SK-N-SH treated with all-trans-retinoic acid at 6 μM for 48 hours (cell line): ENCODE measurements at regions not wholly inside any gene's neighbourhood (a gene's known extent, or its start where the extent isn't known, plus 50 kb on each side); places are given as distances from the start of the nearest gene placed in this dataset.

ENCODE experiments used
- ATAC-seq: fragments of 200-7000 bp; cut with Tn5 transposase; 3 replicates; pipeline ENCODE4 v1.9.1; 2020; ENCODE audit warnings: mild to moderate bottlenecking, moderate library complexity
- BACH2 ChIP-seq: fragments of 250-450 bp; sonication (Bioruptor Pico); IDR thresholded peaks from 2 replicates; pipeline ENCODE4 v1.9.0; 2021; ENCODE audit warnings: mild to moderate bottlenecking, borderline replicate concordance
- CSDC2 ChIP-seq: fragments of 250-450 bp; sonication (Bioruptor Pico); IDR thresholded peaks from 2 replicates; pipeline ENCODE4 v1.5.0; 2020; ENCODE audit warnings: mild to moderate bottlenecking, moderate library complexity
- CSRNP3 ChIP-seq: fragments of 250-450 bp; sonication (Bioruptor Pico); IDR thresholded peaks from 2 replicates; pipeline ENCODE4 v1.5.1; 2021; ENCODE audit warnings: mild to moderate bottlenecking, moderate library complexity
- GLIS3 ChIP-seq: fragments of 250-450 bp; sonication (Bioruptor Pico); IDR thresholded peaks from 2 replicates; pipeline ENCODE4 v1.5.0; 2020; ENCODE audit warnings: mild to moderate bottlenecking, moderate library complexity
- ISL1 ChIP-seq: fragments of 250-450 bp; sonication (Bioruptor Pico); IDR thresholded peaks from 2 replicates; pipeline ENCODE4 v2.1.2; 2022; ENCODE audit warnings: mild to moderate bottlenecking, moderate library complexity
- OSR1 ChIP-seq: fragments of 250-450 bp; sonication (Bioruptor Pico); IDR thresholded peaks from 2 replicates; pipeline ENCODE4 v1.8.0; 2022; ENCODE audit warnings: moderate library complexity, mild to moderate bottlenecking, inconsistent platforms
- PATZ1 ChIP-seq: fragments of 250-450 bp; sonication (Bioruptor Pico); IDR thresholded peaks from 2 replicates; pipeline ENCODE4 v1.8.0; 2020; ENCODE audit warnings: mild to moderate bottlenecking, moderate library complexity, borderline replicate concordance
- POU6F1 ChIP-seq: fragments of 250-450 bp; sonication (Bioruptor Pico); IDR thresholded peaks from 2 replicates; pipeline ENCODE4 v1.8.0; 2021; ENCODE audit warnings: low read depth, mild to moderate bottlenecking, moderate library complexity, borderline replicate concordance
- PPARA ChIP-seq: fragments of 250-450 bp; sonication (Bioruptor Pico); IDR thresholded peaks from 2 replicates; pipeline ENCODE4 v1.5.0; 2020; ENCODE audit warnings: mild to moderate bottlenecking, borderline replicate concordance
- RARB ChIP-seq: fragments of 250-450 bp; sonication (Bioruptor Pico); IDR thresholded peaks from 2 replicates; pipeline ENCODE4 v1.8.0; 2021; ENCODE audit warnings: mild to moderate bottlenecking, moderate library complexity
- TCF4 ChIP-seq: fragments of 250-450 bp; sonication (Bioruptor Pico); IDR thresholded peaks from 2 replicates; pipeline ENCODE4 v1.8.0; 2021; ENCODE audit warnings: mild to moderate bottlenecking, moderate library complexity, borderline replicate concordance
- TOX ChIP-seq: fragments of 250-450 bp; sonication (Bioruptor Pico); IDR thresholded peaks from 2 replicates; pipeline ENCODE4 v1.8.0; 2021; ENCODE audit warnings: mild to moderate bottlenecking, moderate library complexity, borderline replicate concordance
- ZFP3 ChIP-seq: fragments of 250-450 bp; sonication (Bioruptor Pico); IDR thresholded peaks from 2 replicates; pipeline ENCODE4 v1.5.0; 2020; ENCODE audit warnings: mild to moderate bottlenecking, moderate library complexity
- ZFP30 ChIP-seq: fragments of 450-650 bp; formaldehyde crosslinking; IDR thresholded peaks from 2 replicates; pipeline ENCODE4 v1.5.0; 2022; ENCODE audit warnings: mild to moderate bottlenecking, moderate library complexity
- ZNF565 ChIP-seq: fragments of 450-650 bp; formaldehyde crosslinking; conservative IDR thresholded peaks from 2 replicates; pipeline ENCODE4 v1.5.0; 2020; ENCODE audit warnings: low read depth, mild to moderate bottlenecking, moderate library complexity
- ZNF70 ChIP-seq: fragments of 450-650 bp; formaldehyde crosslinking; IDR thresholded peaks from 2 replicates; pipeline ENCODE4 v1.5.0; 2020; ENCODE audit warnings: mild to moderate bottlenecking, moderate library complexity
- ZNF8 ChIP-seq: fragments of 450-650 bp; formaldehyde crosslinking; IDR thresholded peaks from 2 replicates; pipeline ENCODE4 v1.5.0; 2020; ENCODE audit warnings: mild to moderate bottlenecking, moderate library complexity
- TF ChIP-seq, protein P1 (sequence below): fragments of 250-450 bp; sonication (Bioruptor Pico); IDR thresholded peaks from 2 replicates; pipeline ENCODE4 v1.5.0; 2020; ENCODE audit warnings: mild to moderate bottlenecking, moderate library complexity
- TF ChIP-seq, protein P2 (sequence below): fragments of 250-450 bp; sonication (Bioruptor Pico); IDR thresholded peaks from 2 replicates; pipeline ENCODE4 v1.5.1; 2020; ENCODE audit warnings: low read depth, mild to moderate bottlenecking, moderate library complexity

DNA sequence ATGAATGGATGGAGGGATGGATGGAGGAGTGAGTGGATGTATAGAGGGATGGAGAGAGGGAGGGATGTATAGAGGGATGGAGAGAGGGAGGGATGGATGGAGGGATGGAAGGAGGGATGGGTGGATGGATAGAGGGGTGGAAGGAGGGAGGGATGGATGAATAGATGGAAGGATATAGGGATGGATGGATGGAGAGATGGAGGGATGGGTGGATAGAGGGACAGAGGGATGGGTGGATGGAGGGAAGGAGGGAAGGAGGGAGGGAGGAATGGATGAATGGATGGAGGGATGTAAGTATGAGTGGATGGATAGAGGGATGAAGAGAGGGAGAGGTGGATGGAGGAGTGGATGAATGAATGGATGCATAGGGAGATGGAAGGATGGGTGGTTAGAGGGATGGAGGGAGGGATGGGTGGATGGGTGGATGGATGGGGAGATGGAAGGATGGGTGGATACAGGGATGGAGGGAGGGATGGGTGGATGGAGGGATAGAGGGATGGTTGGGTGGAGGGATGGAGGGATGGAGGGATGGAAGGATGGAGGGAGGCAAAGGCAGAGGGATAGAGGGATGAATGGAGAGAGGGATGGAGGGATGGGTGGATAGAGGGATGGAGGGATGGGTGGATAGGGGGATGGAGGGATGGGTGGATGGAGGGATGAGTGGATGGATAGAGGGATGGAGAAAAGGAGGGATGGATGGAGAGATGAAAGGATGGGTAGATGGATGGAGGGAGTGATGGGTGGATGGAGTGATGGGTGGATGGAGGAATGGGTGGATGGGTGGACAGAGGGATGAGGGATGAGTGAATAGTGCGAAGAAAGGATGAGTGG is 313.8 kb downstream of the UACA start:
- TF ChIP-seq ZFP30 (CRISPR knock-in tag) (no peak), CSRNP3 (no peak), BACH2 (CRISPR knock-in tag) (no peak), PATZ1 (CRISPR knock-in tag) (no peak), ZNF565 (CRISPR knock-in tag) (no peak), POU6F1 (CRISPR knock-in tag) (no peak), GLIS3 (CRISPR knock-in tag) (no peak), CSDC2 (CRISPR knock-in tag) (no peak), PPARA (CRISPR knock-in tag) (no peak), TOX (no peak), TCF4 (CRISPR knock-in tag) (no peak), ISL1 (CRISPR knock-in tag) (no peak)
- TF ChIP-seq, protein P1, sequence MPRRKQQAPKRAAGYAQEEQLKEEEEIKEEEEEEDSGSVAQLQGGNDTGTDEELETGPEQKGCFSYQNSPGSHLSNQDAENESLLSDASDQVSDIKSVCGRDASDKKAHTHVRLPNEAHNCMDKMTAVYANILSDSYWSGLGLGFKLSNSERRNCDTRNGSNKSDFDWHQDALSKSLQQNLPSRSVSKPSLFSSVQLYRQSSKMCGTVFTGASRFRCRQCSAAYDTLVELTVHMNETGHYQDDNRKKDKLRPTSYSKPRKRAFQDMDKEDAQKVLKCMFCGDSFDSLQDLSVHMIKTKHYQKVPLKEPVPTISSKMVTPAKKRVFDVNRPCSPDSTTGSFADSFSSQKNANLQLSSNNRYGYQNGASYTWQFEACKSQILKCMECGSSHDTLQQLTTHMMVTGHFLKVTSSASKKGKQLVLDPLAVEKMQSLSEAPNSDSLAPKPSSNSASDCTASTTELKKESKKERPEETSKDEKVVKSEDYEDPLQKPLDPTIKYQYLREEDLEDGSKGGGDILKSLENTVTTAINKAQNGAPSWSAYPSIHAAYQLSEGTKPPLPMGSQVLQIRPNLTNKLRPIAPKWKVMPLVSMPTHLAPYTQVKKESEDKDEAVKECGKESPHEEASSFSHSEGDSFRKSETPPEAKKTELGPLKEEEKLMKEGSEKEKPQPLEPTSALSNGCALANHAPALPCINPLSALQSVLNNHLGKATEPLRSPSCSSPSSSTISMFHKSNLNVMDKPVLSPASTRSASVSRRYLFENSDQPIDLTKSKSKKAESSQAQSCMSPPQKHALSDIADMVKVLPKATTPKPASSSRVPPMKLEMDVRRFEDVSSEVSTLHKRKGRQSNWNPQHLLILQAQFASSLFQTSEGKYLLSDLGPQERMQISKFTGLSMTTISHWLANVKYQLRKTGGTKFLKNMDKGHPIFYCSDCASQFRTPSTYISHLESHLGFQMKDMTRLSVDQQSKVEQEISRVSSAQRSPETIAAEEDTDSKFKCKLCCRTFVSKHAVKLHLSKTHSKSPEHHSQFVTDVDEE (CRISPR knock-in tag): no peak
- TF ChIP-seq, protein P2, sequence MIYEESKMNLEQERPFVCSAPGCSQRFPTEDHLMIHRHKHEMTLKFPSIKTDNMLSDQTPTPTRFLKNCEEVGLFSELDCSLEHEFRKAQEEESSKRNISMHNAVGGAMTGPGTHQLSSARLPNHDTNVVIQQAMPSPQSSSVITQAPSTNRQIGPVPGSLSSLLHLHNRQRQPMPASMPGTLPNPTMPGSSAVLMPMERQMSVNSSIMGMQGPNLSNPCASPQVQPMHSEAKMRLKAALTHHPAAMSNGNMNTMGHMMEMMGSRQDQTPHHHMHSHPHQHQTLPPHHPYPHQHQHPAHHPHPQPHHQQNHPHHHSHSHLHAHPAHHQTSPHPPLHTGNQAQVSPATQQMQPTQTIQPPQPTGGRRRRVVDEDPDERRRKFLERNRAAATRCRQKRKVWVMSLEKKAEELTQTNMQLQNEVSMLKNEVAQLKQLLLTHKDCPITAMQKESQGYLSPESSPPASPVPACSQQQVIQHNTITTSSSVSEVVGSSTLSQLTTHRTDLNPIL (CRISPR knock-in tag): no peak
- no peak for ATAC-seq

DNA sequence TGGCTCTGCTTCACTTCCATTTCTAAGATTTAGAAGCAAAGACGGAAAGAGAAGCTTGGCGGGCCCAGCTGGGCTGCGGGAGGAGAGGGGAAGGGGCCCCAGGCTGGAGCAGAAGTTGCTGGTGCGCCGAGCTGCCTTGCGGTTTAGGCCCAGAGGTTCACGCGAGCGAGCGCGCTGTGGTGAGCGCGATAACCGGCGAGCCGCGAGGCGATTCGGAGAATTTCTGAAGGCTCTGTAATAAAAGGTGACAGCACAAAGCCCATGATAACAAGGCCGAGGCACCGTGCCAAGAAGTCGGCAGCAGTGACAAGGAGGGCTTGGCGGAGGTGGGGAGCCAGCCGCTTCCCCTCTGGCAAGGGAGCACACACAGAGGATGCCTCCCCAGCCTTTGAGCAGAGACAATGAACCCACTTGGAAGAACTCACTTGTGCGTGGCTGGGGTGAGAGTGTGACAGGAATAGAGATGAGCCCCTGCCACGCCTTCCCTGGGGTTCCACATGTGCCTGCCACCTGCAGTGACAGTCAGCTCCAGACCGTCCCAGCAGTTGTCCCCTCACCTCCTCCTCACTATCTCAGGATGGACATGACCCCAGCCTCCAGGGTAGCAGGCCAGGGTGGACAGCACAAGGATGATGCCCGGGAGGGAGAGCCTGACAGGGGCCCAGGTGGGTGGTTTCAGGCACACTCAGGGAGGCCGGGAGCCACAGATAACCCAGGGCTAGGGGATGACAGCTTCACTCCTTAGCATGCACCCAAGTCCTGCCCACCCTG is 315.2 kb downstream of the UACA start:
- TF ChIP-seq ZNF70 (CRISPR knock-in tag) (no peak), RARB (CRISPR knock-in tag) (no peak), ZNF565 (CRISPR knock-in tag) (no peak), POU6F1 (CRISPR knock-in tag) (no peak), ZFP3 (no peak), OSR1 (CRISPR knock-in tag) (no peak), TCF4 (CRISPR knock-in tag) (no peak), ZNF8 (CRISPR knock-in tag) (no peak), GLIS3 (CRISPR knock-in tag) (no peak), CSRNP3 (no peak)
- TF ChIP-seq, protein P2 (CRISPR knock-in tag): no peak
- no peak for ATAC-seq
